K562 (cell line): ENCODE measurements at regions not wholly inside any gene's neighbourhood (a gene's known extent, or its start where the extent isn't known, plus 50 kb on each side); places are given as distances from the start of the nearest gene placed in this dataset.

Experiments used
- ATAC-seq: fragments of 200-7000 bp; cut with Tn5 transposase; 3 replicates; pipeline ENCODE4 v1.9.1; 2020; ENCODE audit warnings: moderate library complexity
- BruUV-seq: library from RNA; stranded (reverse); fragments of 400-500 nt; replicated peaks from 2 replicates; lab custom pipeline; 2021; lab: Mats Ljungman, UMichigan
- CTCF ChIA-PET: fragments of 300-600 bp; formaldehyde crosslinking; extraction: SDS; loops from one replicate; lab custom pipeline; 2021; ENCODE audit warnings: low intra/inter-chr PET ratio; lab: Yijun Ruan, JAX
- POLR2A ChIA-PET: fragments of 300-600, 350-650 bp; sonication (Branson Sonifier 250); formaldehyde crosslinking; extraction: SDS; loops from one replicate; lab custom pipeline; 2021; ENCODE audit warnings: antibody characterized with exemption, inconsistent platforms; lab: Yijun Ruan, JAX
- DNase-seq, 4 experiments: peaks; one replicate each; pipeline versions ENCODE4 v3.0.0 to v3.0.0-alpha.2; 2011 to 2018; ENCODE audit warnings: low spot score in 3 of 4, mixed read lengths in 3 of 4; ENCODE audit errors: extremely low read depth in 1 of 4
- FAIRE-seq: peaks from 2 replicates; lab custom pipeline; 2011; peaks lifted over from hg19 to GRCh38; lab: Jason Lieb, UNC
- H2AFZ ChIP-seq: 2 replicates; pipeline ENCODE4 v1.6.0; 2011; ENCODE audit warnings: low read depth, low read length, control low read depth, inconsistent platforms
- H3K27ac ChIP-seq: fragments of 200-600 bp; 3 replicates; pipeline ENCODE4 v1.8.0; 2011; ENCODE audit warnings: low read depth, mild to moderate bottlenecking, control low read depth, inconsistent platforms, low read length, moderate library complexity, mixed read lengths; ENCODE audit errors: extremely low read depth
- H3K27me3 ChIP-seq, 2 experiments: fragments of 300-600 bp in 1 of 2; 2 replicates in 1 of 2; 3 replicates in 1 of 2; pipeline versions ENCODE4 v1.6.0 to v1.8.0; 2011; ENCODE audit warnings: inconsistent platforms in 2 of 2, low read length in 2 of 2, mild to moderate bottlenecking in 1 of 2, mixed read lengths in 1 of 2, moderate library complexity in 1 of 2; ENCODE audit not compliant: control insufficient read depth in 2 of 2, insufficient read depth in 2 of 2
- H3K36me3 ChIP-seq: fragments of 300-600 bp; 3 replicates; pipeline ENCODE4 v1.8.0; 2011; ENCODE audit warnings: mild to moderate bottlenecking, low read length, inconsistent platforms; ENCODE audit not compliant: control insufficient read depth, insufficient read depth
- H3K4me1 ChIP-seq, 2 experiments: fragments of 200-600 bp in 1 of 2; replicated peaks in 1 of 2; 2 replicates in 1 of 2; 3 replicates in 1 of 2; pipeline versions ENCODE4 v1.5.1 to v1.8.0; 2011; ENCODE audit warnings: inconsistent platforms in 2 of 2, low read length in 2 of 2, mild to moderate bottlenecking in 1 of 2, mixed read lengths in 1 of 2, moderate library complexity in 1 of 2; ENCODE audit not compliant: control insufficient read depth in 2 of 2, insufficient read depth in 2 of 2
- H3K4me2 ChIP-seq: 2 replicates; pipeline ENCODE4 v1.6.1; 2011; ENCODE audit warnings: low read length, control low read depth, inconsistent platforms, mixed read lengths; ENCODE audit not compliant: insufficient read depth
- H3K4me3 ChIP-seq: fragments of 200-600 bp; sonication (generic), shearing (Covaris generic); 2 replicates; pipeline ENCODE4 v1.5.1; 2016; ENCODE audit warnings: control low read depth, inconsistent platforms
- H3K79me2 ChIP-seq: fragments of 200-600 bp; 3 replicates; pipeline ENCODE4 v1.8.0; 2011; ENCODE audit warnings: low read length, inconsistent platforms; ENCODE audit not compliant: control insufficient read depth, insufficient read depth
- H3K9ac ChIP-seq, 2 experiments: 2 replicates each; pipeline versions ENCODE4 v1.6.0 to v1.6.1; 2011; ENCODE audit warnings: low read depth in 2 of 2, low read length in 2 of 2, control low read depth in 1 of 2, inconsistent platforms in 1 of 2, mild to moderate bottlenecking in 1 of 2, mixed read lengths in 1 of 2; ENCODE audit not compliant: insufficient read depth in 1 of 2
- H3K9me1 ChIP-seq: one replicate; pipeline ENCODE4 v1.6.0; 2011; ENCODE audit warnings: inconsistent platforms, mild to moderate bottlenecking, low read length, moderate library complexity; ENCODE audit not compliant: control insufficient read depth, insufficient read depth
- H3K9me3 ChIP-seq: replicated peaks from 2 replicates; pipeline ENCODE4 v1.5.1; 2011; ENCODE audit warnings: low read depth, low read length, inconsistent platforms; ENCODE audit not compliant: control insufficient read depth, insufficient read depth
- H4K20me1 ChIP-seq: replicated peaks from 2 replicates; pipeline ENCODE4 v1.6.1; 2011; ENCODE audit warnings: low read length, inconsistent platforms, mixed read lengths; ENCODE audit not compliant: control insufficient read depth, insufficient read depth
- ATF6 ChIP-seq: sonication (generic); formaldehyde crosslinking; IDR thresholded peaks from 2 replicates; pipeline ENCODE4 v1.4.0; 2020; ENCODE audit warnings: mild to moderate bottlenecking, missing genetic modification reagents
- C11orf30 ChIP-seq: fragments of 450-650 bp; IDR thresholded peaks from 2 replicates; pipeline ENCODE4 v1.6.1; 2016; ENCODE audit warnings: low read depth, mild to moderate bottlenecking
- DNMT1 ChIP-seq: fragments of 450-650 bp; IDR thresholded peaks from 2 replicates; pipeline ENCODE4 v1.6.1; 2016; ENCODE audit warnings: antibody characterized with exemption, mild to moderate bottlenecking
- GTF2E2 ChIP-seq: fragments of 200-800 bp; sonication (Bioruptor generic); IDR thresholded peaks from 2 replicates; pipeline ENCODE4 v1.6.1; 2016; ENCODE audit warnings: missing genetic modification characterization, missing compliant biosample characterization
- HSF4 ChIP-seq: fragments of 250-450 bp; sonication (Bioruptor Pico); IDR thresholded peaks from 2 replicates; pipeline ENCODE4 v2.1.2; 2022; ENCODE audit warnings: mild to moderate bottlenecking, moderate library complexity, borderline replicate concordance
- MAFG ChIP-seq: fragments of 450-650 bp; conservative IDR thresholded peaks from 2 replicates; pipeline ENCODE4 v1.6.1; 2016; ENCODE audit warnings: missing genetic modification characterization, missing compliant biosample characterization
- PREB ChIP-seq: sonication (generic); formaldehyde crosslinking; IDR thresholded peaks from 2 replicates; pipeline ENCODE4 v1.8.1; 2023; ENCODE audit warnings: mild to moderate bottlenecking, missing genetic modification reagents
- RERE ChIP-seq: sonication (generic); formaldehyde crosslinking; IDR thresholded peaks from 2 replicates; pipeline ENCODE4 v1.8.0; 2023; ENCODE audit warnings: missing genetic modification reagents, mild to moderate bottlenecking, borderline replicate concordance
- SAFB ChIP-seq: fragments of 200-400 bp; formaldehyde crosslinking; IDR thresholded peaks from 2 replicates; pipeline ENCODE4 v1.6.1; 2017; ENCODE audit warnings: low read depth, low read length, borderline replicate concordance
- TCF3 ChIP-seq: sonication (generic); formaldehyde crosslinking; IDR thresholded peaks from 2 replicates; pipeline ENCODE4 v1.4.0; 2020; ENCODE audit warnings: mild to moderate bottlenecking, missing genetic modification reagents
- ZNF133 ChIP-seq: fragments of 250-450 bp; sonication (Bioruptor Pico); IDR thresholded peaks from 2 replicates; pipeline ENCODE4 v1.4.0; 2020; ENCODE audit warnings: mild to moderate bottlenecking
- ZNF175 ChIP-seq: fragments of 200-800 bp; sonication (Bioruptor generic); IDR thresholded peaks from 2 replicates; pipeline ENCODE4 v1.6.1; 2016; ENCODE audit warnings: low read depth, mild to moderate bottlenecking, missing genetic modification characterization, missing compliant biosample characterization
- WGBS: fragments of 100-300 bp; shearing (Covaris generic); methylation state at CpG from one replicate; pipeline ENCODE4 v1.1.6; 2016; ENCODE audit warnings: low coverage, mixed read lengths; ENCODE audit not compliant: insufficient coverage; ENCODE audit errors: missing lambda C conversion rate; 5-methylcytosine and 5-hydroxymethylcytosine counted together
- in situ Hi-C: fragments of 300-500 bp; cut with MboI; formaldehyde crosslinking; loops from 4 replicates; pipeline ENCODE4 v1.15.0; 2018; ENCODE audit warnings: inconsistent platforms, mixed read lengths
- intact Hi-C: fragments of 100-400 bp; cut with micrococcal nuclease; formaldehyde crosslinking; loops from 2 replicates; pipeline ENCODE4 v1.14.2; 2022

- ChIA-PET CTCF (no interaction called here), POLR2A (no interaction called here)
- Histone ChIP-seq H3K4me3 (no peak overlapping the region), H3K4me2 (no peak overlapping the region), H3K27ac (no peak overlapping the region), H3K9ac (no peak overlapping the region), H3K4me1 (no peaks in the 10 kb centered on the region), H3K27me3 (peaks cover 0 to 19% of the 10 kb centered on the region in 2 experiments; a peak in 4 of 5 replicates), H4K20me1 (no peaks in the 10 kb centered on the region), H3K36me3 (no peaks in the 10 kb centered on the region; the same call in 2 of the 3 replicates), H3K79me2 (no peaks in the 10 kb centered on the region), H3K9me1 (no peaks in the 10 kb centered on the region), H2AFZ (no peak overlapping the region), H3K9me3 (no peaks in the 10 kb centered on the region)
- ATAC-seq (no peak), DNase-seq (no peak), FAIRE-seq (no peak)
- no TSS peak for BruUV-seq
- WGBS: 0% methylated on average over 2 of the region's 2 CpGs
- intact Hi-C loops: no loop called here
- TF ChIP-seq HSF4 (CRISPR knock-in tag) (no peak), PREB (CRISPR knock-in tag) (no peak), TCF3 (CRISPR knock-in tag) (no peak), ZNF133 (CRISPR knock-in tag) (no peak), MAFG (tag) (no peak), C11orf30 (no peak), ZNF175 (no peak), GTF2E2 (tag) (no peak), ATF6 (CRISPR knock-in tag) (no peak), RERE (CRISPR knock-in tag) (no peak), SAFB (no peak), DNMT1 (no peak)
- in situ Hi-C loops: no loop called here
Observed at GRCh38 chr18:78242254-78242643, 737.4 kb upstream of the SALL3 start.
